Vagina (tissue), 2 donors: ENCODE measurements at regions not wholly inside any gene's neighbourhood (a gene's known extent, or its start where the extent isn't known, plus 50 kb on each side); places are given as distances from the start of the nearest gene placed in this dataset.

Source experiments
- DNase-seq, 2 donors: peaks; one replicate each; pipeline ENCODE4 v3.0.0-alpha.2; 2017; ENCODE audit errors: extremely low spot score in 2 of 2
- H3K27ac ChIP-seq: fragments of 200-600 bp; sonication (generic); one replicate; pipeline ENCODE4 v1.5.1; 2019
- H3K27me3 ChIP-seq: fragments of 200-600 bp; sonication (generic); one replicate; pipeline ENCODE4 v1.5.1; 2019
- H3K36me3 ChIP-seq, 2 donors: fragments of 200-600 bp; sonication (generic); one replicate each; pipeline ENCODE4 v1.5.1; 2017 to 2019
- H3K4me1 ChIP-seq: fragments of 200-600 bp; sonication (generic); one replicate; pipeline ENCODE4 v1.5.1; 2019
- H3K4me3 ChIP-seq, 2 donors: fragments of 200-600 bp; sonication (generic); 1 replicate in 1 of 2; 2 replicates in 1 of 2; pipeline ENCODE4 v1.5.1; 2016 to 2019
- H3K9me3 ChIP-seq: fragments of 200-600 bp; sonication (generic); one replicate; pipeline ENCODE4 v1.5.1; 2019
- CTCF ChIP-seq, 3 experiments: fragments of 450-650 bp in 2 of 3; fragments of 200-600 bp in 1 of 3; sonication (generic) in 1 of 3; IDR thresholded peaks; one replicate each; pipeline ENCODE4 v1.5.1; 2017 to 2019; ENCODE audit warnings: antibody characterized with exemption in 3 of 3, mild to moderate bottlenecking in 2 of 3, moderate library complexity in 2 of 3
- POLR2A ChIP-seq, 2 donors: fragments of 450-650 bp; IDR thresholded peaks; one replicate each; pipeline ENCODE4 v1.6.1; 2017; ENCODE audit warnings: antibody characterized with exemption in 2 of 2, mild to moderate bottlenecking in 2 of 2, moderate library complexity in 2 of 2
- POLR2AphosphoS5 ChIP-seq, 2 donors: sonication (generic); formaldehyde crosslinking; IDR thresholded peaks; one replicate each; pipeline ENCODE4 v1.9.0; 2017; ENCODE audit warnings: antibody characterized with exemption in 2 of 2, mild to moderate bottlenecking in 2 of 2, low read depth in 1 of 2; ENCODE audit not compliant: insufficient read depth in 1 of 2
- intact Hi-C: fragments of 100-400 bp; cut with DNase I; formaldehyde crosslinking; loops from one replicate; pipeline ENCODE4 v1.15.1; 2023

GRCh38 chr11:110830344-110830743 is 118.1 kb upstream of the ARHGAP20 start:
- H3K4me1 ChIP-seq, result no peaks in the 10 kb centered on the region
- no peak for DNase-seq
- no peaks in the 10 kb centered on the region for H3K27me3 ChIP-seq
- no peaks in the 10 kb centered on the region for H3K36me3 ChIP-seq
- H3K27ac ChIP-seq, result no peak overlapping the region
- intact Hi-C loops, result no loop called here
- no peak for TF ChIP-seq POLR2A (IDR thresholded peaks at IDR 0.05)
- no peak for TF ChIP-seq CTCF (IDR thresholded peaks at IDR 0.05)
- TF ChIP-seq POLR2AphosphoS5 (IDR thresholded peaks at IDR 0.05; ENCODE audit: insufficient read depth in 1 of 2, low read depth in 1 of 2), result no peak
- H3K9me3 ChIP-seq, result no peaks in the 10 kb centered on the region
- no peak overlapping the region for H3K4me3 ChIP-seq

GRCh38 chr11:110829873-110830272 is 117.6 kb upstream of the ARHGAP20 start:
- Histone ChIP-seq H3K27ac (no peak overlapping the region), H3K4me1 (no peaks in the 10 kb centered on the region), H3K4me3 (no peak overlapping the region), H3K36me3 (no peaks in the 10 kb centered on the region), H3K9me3 (no peaks in the 10 kb centered on the region), H3K27me3 (no peaks in the 10 kb centered on the region)
- intact Hi-C loops, result no loop called here
- no peak for DNase-seq
- TF ChIP-seq CTCF (IDR thresholded peaks at IDR 0.05) (no peak), POLR2AphosphoS5 (IDR thresholded peaks at IDR 0.05; ENCODE audit: insufficient read depth in 1 of 2, low read depth in 1 of 2) (no peak), POLR2A (IDR thresholded peaks at IDR 0.05) (no peak)

DNA sequence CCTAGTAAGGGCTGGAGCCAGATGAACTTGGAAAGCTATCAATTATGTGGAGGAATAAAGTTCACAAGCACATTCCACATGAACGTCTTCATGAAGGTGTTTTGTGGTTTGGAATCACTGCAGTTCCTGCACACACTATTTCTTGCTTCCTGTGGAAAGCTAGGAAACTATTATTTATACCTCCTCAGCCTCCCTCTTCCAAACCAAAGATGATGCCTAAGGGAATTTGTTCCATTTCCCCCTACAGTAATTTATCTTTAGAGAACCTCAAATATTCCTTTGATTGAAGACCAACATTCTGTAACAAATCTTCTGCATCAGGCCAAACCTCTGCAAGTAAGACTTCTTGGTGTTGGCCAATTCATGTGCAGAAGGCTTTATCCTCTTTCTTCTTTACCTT is 115.8 kb upstream of the ARHGAP20 start:
- Histone ChIP-seq H3K4me1 (no peaks in the 10 kb centered on the region), H3K27me3 (no peaks in the 10 kb centered on the region), H3K36me3 (no peaks in the 10 kb centered on the region), H3K4me3 (no peak overlapping the region), H3K9me3 (no peaks in the 10 kb centered on the region), H3K27ac (no peak overlapping the region)
- TF ChIP-seq CTCF (IDR thresholded peaks at IDR 0.05) (no peak), POLR2AphosphoS5 (IDR thresholded peaks at IDR 0.05; ENCODE audit: insufficient read depth in 1 of 2, low read depth in 1 of 2) (no peak), POLR2A (IDR thresholded peaks at IDR 0.05) (no peak)
- intact Hi-C loops, result no loop called here
- DNase-seq, result no peak

DNA sequence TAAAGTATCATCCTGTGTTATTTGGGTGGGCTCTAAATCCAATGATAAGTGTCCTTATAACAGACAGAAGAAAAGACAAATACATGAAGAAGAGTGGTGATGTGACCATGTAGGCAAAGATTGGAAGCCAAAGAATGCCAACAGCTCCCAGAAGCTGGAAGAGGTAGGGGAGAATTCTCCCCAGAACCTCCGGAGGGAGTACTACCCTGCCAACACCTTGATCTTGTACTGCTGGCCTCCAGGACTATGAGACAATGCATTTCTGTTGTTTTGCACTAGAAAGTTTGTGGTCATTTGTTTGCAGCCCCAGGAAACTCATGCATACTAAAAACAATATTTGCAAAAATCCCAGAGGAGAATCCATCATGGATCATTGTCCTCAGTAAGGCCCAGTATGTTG is 115.0 kb upstream of the ARHGAP20 start:
- no peak for DNase-seq
- TF ChIP-seq POLR2A (IDR thresholded peaks at IDR 0.05), result no peak
- H3K27ac ChIP-seq, result no peak overlapping the region
- no peaks in the 10 kb centered on the region for H3K36me3 ChIP-seq
- no peaks in the 10 kb centered on the region for H3K4me1 ChIP-seq
- no peak overlapping the region for H3K4me3 ChIP-seq
- intact Hi-C loops, result no loop called here
- no peaks in the 10 kb centered on the region for H3K27me3 ChIP-seq
- H3K9me3 ChIP-seq, result no peaks in the 10 kb centered on the region

DNA sequence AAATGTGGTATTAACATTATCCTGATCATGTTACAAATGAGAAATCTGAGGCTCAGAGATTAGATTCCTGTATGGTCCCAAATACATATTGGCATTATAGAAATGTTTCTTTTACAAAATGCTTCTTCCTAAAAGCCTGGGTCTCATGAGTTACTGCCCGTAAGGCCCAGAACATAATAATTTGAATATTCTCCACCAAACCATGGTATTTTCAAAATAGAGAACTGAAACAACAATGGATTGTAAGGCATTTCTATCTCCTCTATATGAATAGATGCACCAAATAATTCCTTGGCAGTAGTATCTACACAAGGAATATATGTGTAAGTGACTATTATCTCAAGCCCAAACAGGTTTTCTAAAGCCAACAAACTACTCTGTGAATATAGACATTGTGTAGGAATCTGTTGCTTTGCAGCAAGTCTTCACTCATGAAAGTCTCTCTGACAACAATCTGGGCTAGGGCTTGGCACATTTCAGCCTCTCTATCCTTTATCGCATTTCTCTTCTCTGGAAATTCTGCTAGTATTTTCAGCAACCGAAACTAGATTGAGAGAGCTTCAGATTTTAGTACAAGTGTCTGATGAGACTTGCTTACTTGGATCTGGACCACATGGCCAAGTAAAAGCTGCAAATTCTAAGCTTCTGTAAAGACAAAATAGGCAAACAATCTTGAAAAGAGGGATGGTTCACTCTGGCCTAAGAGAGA is 112.8 kb upstream of the ARHGAP20 start:
- no peaks in the 10 kb centered on the region for H3K36me3 ChIP-seq
- TF ChIP-seq CTCF (IDR thresholded peaks at IDR 0.05) (no peak), POLR2AphosphoS5 (IDR thresholded peaks at IDR 0.05; ENCODE audit: insufficient read depth in 1 of 2, low read depth in 1 of 2) (no peak), POLR2A (IDR thresholded peaks at IDR 0.05) (no peak)
- no peak overlapping the region for H3K27ac ChIP-seq
- no peaks in the 10 kb centered on the region for H3K27me3 ChIP-seq
- no peak overlapping the region for H3K4me3 ChIP-seq
- intact Hi-C loops, result no loop called here
- DNase-seq, result no peak
- H3K4me1 ChIP-seq, result no peaks in the 10 kb centered on the region
- no peaks in the 10 kb centered on the region for H3K9me3 ChIP-seq
